Neural progenitor cell (in vitro differentiated cells): ENCODE measurements at regions not wholly inside any gene's neighbourhood (a gene's known extent, or its start where the extent isn't known, plus 50 kb on each side); places are given as distances from the start of the nearest gene placed in this dataset.

ENCODE experiments used
- DNase-seq: peaks from one replicate; pipeline ENCODE4 v3.0.0-alpha.2; 2016; ENCODE audit warnings: low spot score
- H2AFZ ChIP-seq: fragments of 200-600 bp; sonication (generic); replicated peaks from 2 replicates; pipeline ENCODE4 v1.6.1; 2016; ENCODE audit warnings: antibody characterized with exemption
- H3F3A ChIP-seq: fragments of 200-600 bp; sonication (generic); 2 replicates; pipeline ENCODE4 v1.6.1; 2016; ENCODE audit warnings: antibody characterized with exemption, low read depth
- H3K27ac ChIP-seq: fragments of 200-600 bp; sonication (generic); 2 replicates; pipeline ENCODE4 v1.5.1; 2016; ENCODE audit warnings: mild to moderate bottlenecking
- H3K27me3 ChIP-seq: fragments of 200-600 bp; sonication (generic); 2 replicates; pipeline ENCODE4 v1.6.1; 2016; ENCODE audit warnings: mild to moderate bottlenecking, moderate library complexity
- H3K36me3 ChIP-seq: fragments of 200-600 bp; sonication (generic); 2 replicates; pipeline ENCODE4 v1.5.1; 2016
- H3K4me1 ChIP-seq: fragments of 200-600 bp; sonication (generic); 2 replicates; pipeline ENCODE4 v1.6.1; 2016; ENCODE audit warnings: mixed run types
- H3K4me2 ChIP-seq: fragments of 200-600 bp; sonication (generic); 2 replicates; pipeline ENCODE4 v1.6.1; 2016
- H3K4me3 ChIP-seq: fragments of 200-600 bp; sonication (generic); 2 replicates; pipeline ENCODE4 v1.5.1; 2016
- H3K79me2 ChIP-seq: fragments of 200-600 bp; sonication (generic); 2 replicates; pipeline ENCODE4 v1.6.1; 2016; ENCODE audit warnings: low read depth
- H3K9ac ChIP-seq: fragments of 200-600 bp; sonication (generic); 2 replicates; pipeline ENCODE4 v1.6.1; 2016
- H3K9me3 ChIP-seq: fragments of 200-600 bp; sonication (generic); 2 replicates; pipeline ENCODE4 v1.5.1; 2016; ENCODE audit warnings: low read depth
- H4K20me1 ChIP-seq: fragments of 200-600 bp; sonication (generic); 2 replicates; pipeline ENCODE4 v1.6.1; 2016; ENCODE audit warnings: low read depth
- H3K27ac Mint-ChIP-seq: 3 replicates; pipeline ENCODE4 v1.8.0; 2021; ENCODE audit warnings: mixed read lengths
- H3K27me3 Mint-ChIP-seq: 2 replicates; pipeline ENCODE4 v1.8.0; 2022; ENCODE audit warnings: low read depth, mild to moderate bottlenecking, inconsistent platforms, moderate library complexity, mixed read lengths; ENCODE audit not compliant: insufficient read depth
- H3K36me3 Mint-ChIP-seq: 3 replicates; pipeline ENCODE4 v1.8.0; 2021; ENCODE audit warnings: mixed read lengths
- H3K4me1 Mint-ChIP-seq: 3 replicates; pipeline ENCODE4 v1.8.0; 2021; ENCODE audit warnings: mixed read lengths
- H3K4me3 Mint-ChIP-seq: 3 replicates; pipeline ENCODE4 v1.8.0; 2021; ENCODE audit warnings: mild to moderate bottlenecking, moderate library complexity, mixed read lengths
- H3K9me3 Mint-ChIP-seq: 3 replicates; pipeline ENCODE4 v1.8.0; 2020; ENCODE audit warnings: mixed read lengths
- CTCF ChIP-seq: fragments of 200-600 bp; sonication (generic); IDR thresholded peaks from 2 replicates; pipeline ENCODE4 v1.5.1; 2017; ENCODE audit warnings: antibody characterized with exemption, mild to moderate bottlenecking
- EZH2 ChIP-seq: fragments of 200-600 bp; sonication (generic); IDR thresholded peaks from 2 replicates; pipeline ENCODE4 v1.6.1; 2017; ENCODE audit warnings: antibody characterized with exemption, mild to moderate bottlenecking, moderate library complexity
- EZH2phosphoT487 ChIP-seq: fragments of 200-600 bp; sonication (generic); IDR thresholded peaks from 2 replicates; pipeline ENCODE4 v1.6.1; 2017; ENCODE audit warnings: antibody characterized with exemption

GRCh38 chr6:3962291-3963280 is 113.4 kb downstream of the FAM50B start:
- Mint-ChIP-seq H3K9me3 (no peaks in the 10 kb centered on the region), H3K4me3 (no peak overlapping the region), H3K27ac (no peak overlapping the region), H3K27me3 (no peaks in the 10 kb centered on the region), H3K36me3 (no peaks in the 10 kb centered on the region), H3K4me1 (peaks cover 15% of the 10 kb centered on the region)
- Histone ChIP-seq H3K36me3 (no peaks in the 10 kb centered on the region), H3K9me3 (no peaks in the 10 kb centered on the region), H3K9ac (no peak overlapping the region), H4K20me1 (no peaks in the 10 kb centered on the region), H3K4me1 (no peaks in the 10 kb centered on the region), H3K4me2 (no peak overlapping the region), H3F3A (no peaks in the 10 kb centered on the region), H3K4me3 (no peak overlapping the region), H3K79me2 (no peaks in the 10 kb centered on the region), H3K27me3 (no peaks in the 10 kb centered on the region), H3K27ac (no peak overlapping the region), H2AFZ (no peak overlapping the region)
- no peak for DNase-seq
- TF ChIP-seq EZH2phosphoT487 (no peak), CTCF (no peak), EZH2 (no peak)

GRCh38 chr6:3963426-3963825 is 114.3 kb downstream of the FAM50B start:
- Mint-ChIP-seq H3K4me1 (peaks cover 15% of the 10 kb centered on the region), H3K36me3 (no peaks in the 10 kb centered on the region), H3K4me3 (no peak overlapping the region), H3K27ac (no peak overlapping the region), H3K9me3 (no peaks in the 10 kb centered on the region), H3K27me3 (no peaks in the 10 kb centered on the region)
- Histone ChIP-seq H3K9me3 (no peaks in the 10 kb centered on the region), H3K36me3 (no peaks in the 10 kb centered on the region), H3K4me3 (no peak overlapping the region), H3K4me1 (no peaks in the 10 kb centered on the region), H3F3A (no peaks in the 10 kb centered on the region), H4K20me1 (no peaks in the 10 kb centered on the region), H3K27me3 (no peaks in the 10 kb centered on the region), H3K79me2 (no peaks in the 10 kb centered on the region), H3K27ac (no peak overlapping the region), H3K9ac (no peak overlapping the region), H3K4me2 (no peak overlapping the region), H2AFZ (no peak overlapping the region)
- TF ChIP-seq EZH2phosphoT487: no peak
- TF ChIP-seq CTCF: no peak
- TF ChIP-seq EZH2: no peak
- DNase-seq: no peak

GRCh38 chr6:3965071-3965718 is 113.7 kb downstream of the FAM217A start:
- H3K27me3 ChIP-seq: no peaks in the 10 kb centered on the region
- H3K9ac ChIP-seq: no peak overlapping the region
- no peaks in the 10 kb centered on the region for H3K36me3 ChIP-seq
- H3K79me2 ChIP-seq: no peaks in the 10 kb centered on the region
- TF ChIP-seq CTCF (no peak), EZH2 (no peak), EZH2phosphoT487 (no peak)
- no peak overlapping the region for H3K4me3 ChIP-seq
- Mint-ChIP-seq H3K27ac (no peak overlapping the region), H3K36me3 (peaks cover 2% of the 10 kb centered on the region), H3K4me3 (no peak overlapping the region), H3K9me3 (no peaks in the 10 kb centered on the region), H3K27me3 (no peaks in the 10 kb centered on the region), H3K4me1 (peaks cover 15% of the 10 kb centered on the region)
- H3K4me2 ChIP-seq: no peak overlapping the region
- no peak overlapping the region for H2AFZ ChIP-seq
- DNase-seq: no peak
- no peaks in the 10 kb centered on the region for H3K9me3 ChIP-seq
- no peaks in the 10 kb centered on the region for H3F3A ChIP-seq
- H4K20me1 ChIP-seq: no peaks in the 10 kb centered on the region
- no peaks in the 10 kb centered on the region for H3K4me1 ChIP-seq
- no peak overlapping the region for H3K27ac ChIP-seq
